ENCODE measurements at regions not wholly inside any gene's neighbourhood (a gene's known extent, or its start where the extent isn't known, plus 50 kb on each side); places are given as distances from the start of the nearest gene placed in this dataset.

DNA sequence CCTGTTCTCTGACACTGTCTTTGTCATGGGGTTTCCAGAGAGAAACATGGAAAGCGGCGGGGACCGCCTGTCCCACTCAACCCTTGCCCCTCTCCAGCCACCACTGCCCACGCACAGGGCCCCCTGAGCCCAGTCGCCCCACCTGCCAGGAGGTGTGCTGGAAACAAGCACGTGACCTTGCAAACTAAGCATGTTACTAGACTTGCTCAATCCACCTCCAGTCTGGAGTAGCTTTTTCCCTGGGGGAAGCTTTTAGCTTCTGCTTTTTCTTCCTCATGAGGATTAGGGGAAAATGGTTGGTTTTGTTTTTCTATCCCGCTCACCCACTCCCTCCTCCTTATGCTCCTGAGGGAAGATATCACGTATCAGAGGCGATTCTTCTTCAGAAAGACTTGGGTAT is 105.7 kb downstream of the PLEKHG1 start:
- TF ChIP-seq GLI4 (CRISPR knock-in tag; IDR thresholded peaks at IDR 0.05; ENCODE audit: borderline replicate concordance) (no peak), SUZ12 (IDR thresholded peaks at IDR 0.05; ENCODE audit: low read depth, low read length) (no peak), ATF1 (CRISPR knock-in tag; IDR thresholded peaks at IDR 0.05) (no peak), BRD4 (CRISPR knock-in tag; IDR thresholded peaks at IDR 0.05) (no peak), FOXK1 (CRISPR knock-in tag; IDR thresholded peaks at IDR 0.05; ENCODE audit: borderline replicate concordance, low read depth) (no peak), REPIN1 (CRISPR knock-in tag; IDR thresholded peaks at IDR 0.05; ENCODE audit: borderline replicate concordance, low read depth) (no peak)

Data from HepG2 (cell line).